ENCODE measurements at regions not wholly inside any gene's neighbourhood (a gene's known extent, or its start where the extent isn't known, plus 50 kb on each side); places are given as distances from the start of the nearest gene placed in this dataset.
"Not testable (repeated sequence)": the region's sequence is repeated elsewhere in the genome, so short reads cannot be mapped to it uniquely, and the experiment has no call there.

DNA sequence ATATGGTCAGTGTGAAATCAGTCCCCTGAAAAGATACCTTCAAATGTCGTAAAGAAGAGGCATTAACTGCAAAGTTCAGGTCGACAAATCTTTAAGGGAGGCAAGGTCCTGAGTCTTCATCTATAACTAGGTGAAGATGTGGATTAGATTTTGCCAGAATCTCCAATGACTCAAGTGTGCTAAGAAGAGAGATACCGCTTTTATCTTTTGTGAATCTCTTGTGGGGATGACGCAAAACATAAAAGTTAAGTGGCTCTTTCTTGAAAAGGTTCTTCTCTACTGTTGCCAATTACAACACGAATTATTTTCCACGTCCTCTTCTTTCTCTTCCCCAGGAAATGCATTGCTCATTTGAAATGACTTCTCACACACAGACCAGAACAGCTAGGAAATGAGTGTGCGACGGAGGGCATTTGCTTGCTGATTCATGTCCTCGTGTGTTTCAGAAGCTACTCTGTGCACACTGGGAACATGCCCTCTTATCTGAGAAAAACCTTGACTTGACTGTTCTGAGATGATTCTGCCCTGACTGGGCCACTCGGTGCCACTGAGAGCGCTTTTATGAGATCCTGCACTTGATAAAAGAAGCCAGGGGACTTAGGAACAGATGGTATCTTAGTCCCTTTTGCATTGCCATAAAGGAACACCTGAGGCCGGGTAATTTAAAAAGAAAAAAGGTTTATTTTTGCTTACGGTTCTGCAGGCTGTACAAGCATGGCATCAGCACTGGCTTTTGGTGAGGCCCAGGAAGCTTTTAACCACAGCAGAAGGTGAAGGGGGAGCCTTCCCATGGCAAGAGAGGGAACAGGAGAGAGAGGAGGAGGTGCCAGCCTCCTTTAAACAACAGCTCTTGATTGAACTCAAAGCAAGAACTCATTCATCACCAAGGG is 169.5 kb upstream of the PFKP start:
- ATAC-seq = no peak

DNA sequence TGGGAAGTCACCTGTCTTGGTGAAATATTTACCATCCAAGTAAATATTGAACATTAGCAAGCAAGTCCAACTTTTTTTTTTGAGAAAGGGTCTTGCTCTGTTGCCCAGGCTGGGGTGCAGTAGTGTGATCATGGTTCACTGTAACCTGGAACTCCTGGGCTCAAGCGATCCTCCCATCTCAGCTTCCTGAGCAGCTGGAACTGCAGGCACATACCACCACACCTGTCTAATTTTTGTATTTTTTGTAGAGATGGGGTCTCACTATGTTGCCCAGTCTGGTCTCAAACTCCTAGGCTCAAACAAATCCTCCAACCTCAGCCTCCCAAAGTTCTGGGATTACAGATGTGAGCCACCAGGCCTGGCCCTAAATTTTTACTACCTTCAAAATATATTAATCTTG is 171.0 kb upstream of the PFKP start:
- not testable (repeated sequence) for H3K4me2 ChIP-seq, H3K4me1 Mint-ChIP-seq

More for the DNA sequence above, 169.5 kb upstream of the PFKP start:
- no peak overlapping the region for H3K27ac Mint-ChIP-seq
- H3K4me3 Mint-ChIP-seq = no peak overlapping the region
- H3K36me3 Mint-ChIP-seq (ENCODE audit: low read depth) = no peaks in the 10 kb centered on the region; the same call in 2 of the 3 replicates
- DNase-seq (ENCODE audit: low spot score) = no peak
- Histone ChIP-seq H3K4me2 (no peak overlapping the region), H3K27ac (ENCODE audit: low read depth) (no peak overlapping the region), H3F3A (replicated peaks; ENCODE audit: low read depth) (no peaks in the 10 kb centered on the region), H3K79me2 (replicated peaks; ENCODE audit: insufficient read depth) (no peaks in the 10 kb centered on the region), H3K27me3 (ENCODE audit: insufficient read depth) (no peaks in the 10 kb centered on the region), H3K36me3 (ENCODE audit: insufficient read depth) (no peaks in the 10 kb centered on the region), H3K4me1 (ENCODE audit: insufficient read depth) (no peaks in the 10 kb centered on the region), H3K9me2 (ENCODE audit: insufficient read depth) (no peaks in the 10 kb centered on the region), H4K20me1 (replicated peaks; ENCODE audit: insufficient read depth) (no peaks in the 10 kb centered on the region; the same call in 1 of the 2 replicates), H2AFZ (no peak overlapping the region), H3K4me3 (no peak overlapping the region)
- no peak for TF ChIP-seq EZH2 (IDR thresholded peaks at IDR 0.05; ENCODE audit: low read depth, unreplicated experiment)
- TF ChIP-seq POLR2AphosphoS5 (IDR thresholded peaks at IDR 0.05; ENCODE audit: low read depth) = no peak
- TF ChIP-seq CREB1 (CRISPR knock-in tag; IDR thresholded peaks at IDR 0.05; ENCODE audit: low read depth) = no peak
- TF ChIP-seq, protein P1, sequence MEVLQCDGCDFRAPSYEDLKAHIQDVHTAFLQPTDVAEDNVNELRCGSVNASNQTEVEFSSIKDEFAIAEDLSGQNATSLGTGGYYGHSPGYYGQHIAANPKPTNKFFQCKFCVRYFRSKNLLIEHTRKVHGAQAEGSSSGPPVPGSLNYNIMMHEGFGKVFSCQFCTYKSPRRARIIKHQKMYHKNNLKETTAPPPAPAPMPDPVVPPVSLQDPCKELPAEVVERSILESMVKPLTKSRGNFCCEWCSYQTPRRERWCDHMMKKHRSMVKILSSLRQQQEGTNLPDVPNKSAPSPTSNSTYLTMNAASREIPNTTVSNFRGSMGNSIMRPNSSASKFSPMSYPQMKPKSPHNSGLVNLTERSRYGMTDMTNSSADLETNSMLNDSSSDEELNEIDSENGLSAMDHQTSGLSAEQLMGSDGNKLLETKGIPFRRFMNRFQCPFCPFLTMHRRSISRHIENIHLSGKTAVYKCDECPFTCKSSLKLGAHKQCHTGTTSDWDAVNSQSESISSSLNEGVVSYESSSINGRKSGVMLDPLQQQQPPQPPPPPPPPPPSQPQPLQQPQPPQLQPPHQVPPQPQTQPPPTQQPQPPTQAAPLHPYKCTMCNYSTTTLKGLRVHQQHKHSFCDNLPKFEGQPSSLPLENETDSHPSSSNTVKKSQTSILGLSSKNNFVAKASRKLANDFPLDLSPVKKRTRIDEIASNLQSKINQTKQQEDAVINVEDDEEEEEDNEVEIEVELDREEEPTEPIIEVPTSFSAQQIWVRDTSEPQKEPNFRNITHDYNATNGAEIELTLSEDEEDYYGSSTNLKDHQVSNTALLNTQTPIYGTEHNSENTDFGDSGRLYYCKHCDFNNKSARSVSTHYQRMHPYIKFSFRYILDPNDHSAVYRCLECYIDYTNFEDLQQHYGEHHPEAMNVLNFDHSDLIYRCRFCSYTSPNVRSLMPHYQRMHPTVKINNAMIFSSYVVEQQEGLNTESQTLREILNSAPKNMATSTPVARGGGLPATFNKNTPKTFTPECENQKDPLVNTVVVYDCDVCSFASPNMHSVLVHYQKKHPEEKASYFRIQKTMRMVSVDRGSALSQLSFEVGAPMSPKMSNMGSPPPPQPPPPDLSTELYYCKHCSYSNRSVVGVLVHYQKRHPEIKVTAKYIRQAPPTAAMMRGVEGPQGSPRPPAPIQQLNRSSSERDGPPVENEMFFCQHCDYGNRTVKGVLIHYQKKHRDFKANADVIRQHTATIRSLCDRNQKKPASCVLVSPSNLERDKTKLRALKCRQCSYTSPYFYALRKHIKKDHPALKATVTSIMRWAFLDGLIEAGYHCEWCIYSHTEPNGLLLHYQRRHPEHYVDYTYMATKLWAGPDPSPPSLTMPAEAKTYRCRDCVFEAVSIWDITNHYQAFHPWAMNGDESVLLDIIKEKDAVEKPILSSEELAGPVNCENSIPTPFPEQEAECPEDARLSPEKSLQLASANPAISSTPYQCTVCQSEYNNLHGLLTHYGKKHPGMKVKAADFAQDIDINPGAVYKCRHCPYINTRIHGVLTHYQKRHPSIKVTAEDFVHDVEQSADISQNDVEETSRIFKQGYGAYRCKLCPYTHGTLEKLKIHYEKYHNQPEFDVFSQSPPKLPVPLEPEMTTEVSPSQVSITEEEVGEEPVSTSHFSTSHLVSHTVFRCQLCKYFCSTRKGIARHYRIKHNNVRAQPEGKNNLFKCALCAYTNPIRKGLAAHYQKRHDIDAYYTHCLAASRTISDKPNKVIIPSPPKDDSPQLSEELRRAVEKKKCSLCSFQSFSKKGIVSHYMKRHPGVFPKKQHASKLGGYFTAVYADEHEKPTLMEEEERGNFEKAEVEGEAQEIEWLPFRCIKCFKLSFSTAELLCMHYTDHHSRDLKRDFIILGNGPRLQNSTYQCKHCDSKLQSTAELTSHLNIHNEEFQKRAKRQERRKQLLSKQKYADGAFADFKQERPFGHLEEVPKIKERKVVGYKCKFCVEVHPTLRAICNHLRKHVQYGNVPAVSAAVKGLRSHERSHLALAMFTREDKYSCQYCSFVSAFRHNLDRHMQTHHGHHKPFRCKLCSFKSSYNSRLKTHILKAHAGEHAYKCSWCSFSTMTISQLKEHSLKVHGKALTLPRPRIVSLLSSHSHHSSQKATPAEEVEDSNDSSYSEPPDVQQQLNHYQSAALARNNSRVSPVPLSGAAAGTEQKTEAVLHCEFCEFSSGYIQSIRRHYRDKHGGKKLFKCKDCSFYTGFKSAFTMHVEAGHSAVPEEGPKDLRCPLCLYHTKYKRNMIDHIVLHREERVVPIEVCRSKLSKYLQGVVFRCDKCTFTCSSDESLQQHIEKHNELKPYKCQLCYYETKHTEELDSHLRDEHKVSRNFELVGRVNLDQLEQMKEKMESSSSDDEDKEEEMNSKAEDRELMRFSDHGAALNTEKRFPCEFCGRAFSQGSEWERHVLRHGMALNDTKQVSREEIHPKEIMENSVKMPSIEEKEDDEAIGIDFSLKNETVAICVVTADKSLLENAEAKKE (CRISPR knock-in tag; IDR thresholded peaks at IDR 0.05) = no peak
- H3K4me1 Mint-ChIP-seq = peaks cover 7% of the 10 kb centered on the region
- no peaks in the 10 kb centered on the region; the same call in 2 of the 3 replicates for H3K9me3 Mint-ChIP-seq
- H3K27me3 Mint-ChIP-seq (ENCODE audit: insufficient read depth, low read depth, poor library complexity) = no peaks in the 10 kb centered on the region

More for the DNA sequence above, 171.0 kb upstream of the PFKP start:
- H3K4me3 ChIP-seq; H3K27me3 ChIP-seq (ENCODE audit: insufficient read depth); H3K79me2 ChIP-seq (replicated peaks; ENCODE audit: insufficient read depth); H3K27ac Mint-ChIP-seq; H3K27me3 Mint-ChIP-seq (ENCODE audit: insufficient read depth, low read depth, poor library complexity); ATAC-seq; H3K9me3 Mint-ChIP-seq; H3F3A ChIP-seq (replicated peaks; ENCODE audit: low read depth); H3K27ac ChIP-seq (ENCODE audit: low read depth); DNase-seq (ENCODE audit: low spot score); H3K9me2 ChIP-seq (ENCODE audit: insufficient read depth); H3K36me3 ChIP-seq (ENCODE audit: insufficient read depth); H2AFZ ChIP-seq; H4K20me1 ChIP-seq (replicated peaks; ENCODE audit: insufficient read depth); H3K4me1 ChIP-seq (ENCODE audit: insufficient read depth); H3K36me3 Mint-ChIP-seq (ENCODE audit: low read depth); H3K4me3 Mint-ChIP-seq: not testable (repeated sequence)
